Mammary epithelial cell (primary cell): ENCODE measurements at regions not wholly inside any gene's neighbourhood (a gene's known extent, or its start where the extent isn't known, plus 50 kb on each side); places are given as distances from the start of the nearest gene placed in this dataset.

ENCODE experiments used
- CTCF ChIP-seq, 2 donors: IDR thresholded peaks in 1 of 2; conservative IDR thresholded peaks in 1 of 2; 2 replicates each; pipeline ENCODE4 v1.5.1; 2011 to 2012; ENCODE audit warnings: inconsistent platforms in 2 of 2, low read length in 2 of 2, mild to moderate bottlenecking in 2 of 2, control low read depth in 1 of 2, low read depth in 1 of 2; ENCODE audit not compliant: insufficient read depth in 1 of 2; ENCODE audit errors: extremely low read depth in 1 of 2
- EZH2 ChIP-seq: IDR thresholded peaks from 2 replicates; pipeline ENCODE4 v1.6.1; 2012; ENCODE audit warnings: low read length, inconsistent platforms, borderline replicate concordance

GRCh38 chr13:70430256-70430655, 322.0 kb upstream of the KLHL1 start:
- no peak for TF ChIP-seq CTCF (conservative IDR thresholded peaks at IDR 0.05 in 1 of 2, IDR thresholded peaks at IDR 0.05 in 1 of 2; ENCODE audit: extremely low read depth in 1 of 2, insufficient read depth in 1 of 2, low read depth in 1 of 2, low read length in 2 of 2)
- TF ChIP-seq EZH2: no peak
